GM19240 (cell line): ENCODE measurements at regions not wholly inside any gene's neighbourhood (a gene's known extent, or its start where the extent isn't known, plus 50 kb on each side); places are given as distances from the start of the nearest gene placed in this dataset.

Experiments
- DNase-seq: peaks from one replicate; pipeline ENCODE4 v3.0.0; 2011; ENCODE audit warnings: low spot score; ENCODE audit not compliant: insufficient read length

- DNase-seq: no peak
Observed at GRCh38 chr2:12515871-12516270, 200.9 kb upstream of the TRIB2 start.

GRCh38 chr2:12533337-12534005, 183.3 kb upstream of the TRIB2 start:
- no peak for DNase-seq

GRCh38 chr2:12534646-12535263, 182.0 kb upstream of the TRIB2 start:
- no peak for DNase-seq

GRCh38 chr2:12536976-12537375, 179.8 kb upstream of the TRIB2 start:
- DNase-seq: no peak

GRCh38 chr2:12538138-12538694, 178.5 kb upstream of the TRIB2 start:
- DNase-seq: no peak

GRCh38 chr2:12539336-12539735, 177.4 kb upstream of the TRIB2 start:
- no peak for DNase-seq

- no peak for DNase-seq
Observed at GRCh38 chr2:12539776-12540562, 176.8 kb upstream of the TRIB2 start.

- no peak for DNase-seq
Observed at GRCh38 chr2:12543076-12543977, 173.4 kb upstream of the TRIB2 start.

GRCh38 chr2:12543978-12544558, 172.7 kb upstream of the TRIB2 start:
- DNase-seq: no peak

- DNase-seq: no peak
Observed at GRCh38 chr2:12547566-12548170, 169.1 kb upstream of the TRIB2 start.

- no peak for DNase-seq
Observed at GRCh38 chr2:12548906-12549305, 167.8 kb upstream of the TRIB2 start.

GRCh38 chr2:12549641-12550040, 167.1 kb upstream of the TRIB2 start:
- DNase-seq: no peak

- no peak for DNase-seq
Observed at GRCh38 chr2:12552092-12552491, 164.6 kb upstream of the TRIB2 start.

- no peak for DNase-seq
Observed at GRCh38 chr2:12554224-12555011, 162.3 kb upstream of the TRIB2 start.

- DNase-seq: no peak
Observed at GRCh38 chr2:12555012-12555645, 161.6 kb upstream of the TRIB2 start.

- no peak for DNase-seq
Observed at GRCh38 chr2:12556762-12557161, 160.0 kb upstream of the TRIB2 start.

- no peak for DNase-seq
Observed at GRCh38 chr2:12557688-12558087, 159.0 kb upstream of the TRIB2 start.

GRCh38 chr2:12558519-12558918, 158.2 kb upstream of the TRIB2 start:
- DNase-seq: no peak

- no peak for DNase-seq
Observed at GRCh38 chr2:12560618-12561017, 156.1 kb upstream of the TRIB2 start.
